Osteoblast (primary cell): ENCODE measurements at regions not wholly inside any gene's neighbourhood (a gene's known extent, or its start where the extent isn't known, plus 50 kb on each side); places are given as distances from the start of the nearest gene placed in this dataset.

ENCODE experiments used
- DNase-seq: peaks from one replicate; pipeline ENCODE4 v3.0.0; 2011; ENCODE audit warnings: low spot score, mixed read lengths; ENCODE audit not compliant: insufficient read length; ENCODE audit errors: missing footprints
- H2AFZ ChIP-seq: 2 replicates; pipeline ENCODE4 v1.6.0; 2011; ENCODE audit warnings: mild to moderate bottlenecking, low read length
- H3K27ac ChIP-seq: 2 replicates; pipeline ENCODE4 v1.5.1; 2011; ENCODE audit warnings: mild to moderate bottlenecking, low read depth, low read length, moderate library complexity
- H3K27me3 ChIP-seq: 2 replicates; pipeline ENCODE4 v1.6.0; 2012; ENCODE audit warnings: mild to moderate bottlenecking, control low read depth, inconsistent platforms, low read length, moderate library complexity; ENCODE audit not compliant: insufficient read depth
- H3K36me3 ChIP-seq: 2 replicates; pipeline ENCODE4 v1.5.1; 2011; ENCODE audit warnings: mild to moderate bottlenecking, low read length, control low read depth, moderate library complexity; ENCODE audit not compliant: insufficient read depth
- H3K4me1 ChIP-seq: 2 replicates; pipeline ENCODE4 v1.5.1; 2011; ENCODE audit warnings: mild to moderate bottlenecking, low read length, control low read depth, moderate library complexity; ENCODE audit not compliant: insufficient read depth
- H3K4me2 ChIP-seq: 2 replicates; pipeline ENCODE4 v1.6.0; 2011; ENCODE audit warnings: mild to moderate bottlenecking, low read length; ENCODE audit not compliant: insufficient read depth
- H3K4me3 ChIP-seq: fragments of 200-600 bp; sonication (generic); 3 replicates; pipeline ENCODE4 v1.5.1; 2012; ENCODE audit warnings: mild to moderate bottlenecking, low read length, inconsistent platforms; ENCODE audit not compliant: insufficient read depth
- H3K79me2 ChIP-seq: 2 replicates; pipeline ENCODE4 v1.6.0; 2012; ENCODE audit warnings: mild to moderate bottlenecking, low read length, control low read depth, inconsistent platforms; ENCODE audit not compliant: insufficient read depth
- H3K9me3 ChIP-seq: 2 replicates; pipeline ENCODE4 v1.5.1; 2011; ENCODE audit warnings: low read depth, low read length, control low read depth
- H4K20me1 ChIP-seq: 2 replicates; pipeline ENCODE4 v1.6.0; 2012; ENCODE audit warnings: mild to moderate bottlenecking, low read length, control low read depth; ENCODE audit not compliant: insufficient read depth
- CTCF ChIP-seq: IDR thresholded peaks from 2 replicates; pipeline ENCODE4 v1.5.1; 2011; ENCODE audit warnings: mild to moderate bottlenecking, low read depth, low read length, moderate library complexity; ENCODE audit errors: extremely low read depth

GRCh38 chr5:68544648-68545552 lies 329.3 kb downstream of the PIK3R1 start:
- Histone ChIP-seq H3K27ac (no peak overlapping the region), H2AFZ (no peak overlapping the region)
- DNase-seq, result peak; percentile 47

GRCh38 chr5:68545636-68546295 lies 330.2 kb downstream of the PIK3R1 start:
- no peak for TF ChIP-seq CTCF
- Histone ChIP-seq H3K36me3 (no peaks in the 10 kb centered on the region), H3K4me2 (no peak overlapping the region), H3K79me2 (no peaks in the 10 kb centered on the region), H3K9me3 (no peaks in the 10 kb centered on the region), H4K20me1 (no peaks in the 10 kb centered on the region), H2AFZ (no peak overlapping the region), H3K27me3 (peaks cover 8% of the 10 kb centered on the region), H3K27ac (no peak overlapping the region), H3K4me3 (no peak overlapping the region), H3K4me1 (peaks cover 19% of the 10 kb centered on the region)
- no peak for DNase-seq

More at GRCh38 chr5:68544648-68545552, 329.3 kb downstream of the PIK3R1 start:
- Histone ChIP-seq H3K4me3 (no peak overlapping the region), H4K20me1 (no peaks in the 10 kb centered on the region), H3K4me1 (peaks cover 19% of the 10 kb centered on the region), H3K79me2 (no peaks in the 10 kb centered on the region), H3K9me3 (no peaks in the 10 kb centered on the region), H3K4me2 (no peak overlapping the region), H3K36me3 (no peaks in the 10 kb centered on the region), H3K27me3 (peaks cover 14% of the 10 kb centered on the region)
- TF ChIP-seq CTCF, result no peak

GRCh38 chr5:68547056-68547455 lies 331.5 kb downstream of the PIK3R1 start:
- H3K4me2 ChIP-seq, result no peak overlapping the region
- peaks cover 4% of the 10 kb centered on the region for H3K27me3 ChIP-seq
- no peaks in the 10 kb centered on the region for H3K9me3 ChIP-seq
- no peak for TF ChIP-seq CTCF
- H3K4me3 ChIP-seq, result no peak overlapping the region
- peaks cover 15% of the 10 kb centered on the region for H3K4me1 ChIP-seq
- no peaks in the 10 kb centered on the region for H4K20me1 ChIP-seq
- no peak overlapping the region for H3K27ac ChIP-seq
- H2AFZ ChIP-seq, result no peak overlapping the region
- H3K79me2 ChIP-seq, result no peaks in the 10 kb centered on the region
- H3K36me3 ChIP-seq, result no peaks in the 10 kb centered on the region
- DNase-seq, result no peak

- Histone ChIP-seq H4K20me1 (no peaks in the 10 kb centered on the region), H2AFZ (no peak overlapping the region), H3K36me3 (no peaks in the 10 kb centered on the region), H3K79me2 (no peaks in the 10 kb centered on the region), H3K27ac (no peak overlapping the region), H3K4me1 (peaks cover 15% of the 10 kb centered on the region), H3K4me2 (no peak overlapping the region), H3K27me3 (no peaks in the 10 kb centered on the region), H3K9me3 (no peaks in the 10 kb centered on the region), H3K4me3 (no peak overlapping the region)
- no peak for TF ChIP-seq CTCF
- no peak for DNase-seq
Observed at GRCh38 chr5:68547622-68548021, 332.1 kb downstream of the PIK3R1 start.
